Stromal cell of bone marrow (primary cell): ENCODE measurements at regions not wholly inside any gene's neighbourhood (a gene's known extent, or its start where the extent isn't known, plus 50 kb on each side); places are given as distances from the start of the nearest gene placed in this dataset.
"Not testable (repeated sequence)": the region's sequence is repeated elsewhere in the genome, so short reads cannot be mapped to it uniquely, and the experiment has no call there.

ENCODE experiments used
- DNase-seq: peaks from one replicate; pipeline ENCODE4 v3.0.0-alpha.2; 2012; ENCODE audit warnings: low read depth

DNA sequence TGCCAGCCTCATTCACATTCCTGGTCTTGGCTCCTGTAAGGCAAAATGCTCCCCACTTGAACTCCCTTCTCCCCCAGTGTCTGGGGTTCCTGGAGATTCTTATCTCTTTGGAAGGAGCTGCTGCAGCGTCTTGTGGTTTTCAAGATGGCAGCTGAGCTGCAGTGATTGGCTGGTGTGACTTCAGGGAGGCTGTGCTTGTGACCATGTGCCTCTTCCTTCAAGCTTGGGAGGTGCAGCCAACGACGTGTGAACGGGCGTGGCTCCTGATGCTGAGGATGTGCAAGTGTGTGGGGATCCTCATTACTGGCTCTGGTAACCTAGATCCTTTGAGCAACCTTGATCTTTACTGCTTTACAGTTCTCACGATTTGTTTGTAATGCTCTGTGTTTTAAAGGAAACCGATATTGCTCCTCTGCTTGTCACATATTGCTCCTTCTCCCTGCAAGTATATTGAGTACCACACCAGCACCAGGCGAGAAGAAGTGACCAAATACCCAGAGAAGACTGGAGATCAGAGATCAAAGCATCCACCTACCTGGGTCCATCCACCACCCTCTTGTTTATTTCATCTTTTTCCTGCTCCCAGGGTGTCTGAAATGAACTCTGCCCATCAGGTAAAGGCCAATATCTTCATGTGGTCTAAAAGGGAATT is 208.5 kb downstream of the FGF9 start:
- DNase-seq = no peak

DNA sequence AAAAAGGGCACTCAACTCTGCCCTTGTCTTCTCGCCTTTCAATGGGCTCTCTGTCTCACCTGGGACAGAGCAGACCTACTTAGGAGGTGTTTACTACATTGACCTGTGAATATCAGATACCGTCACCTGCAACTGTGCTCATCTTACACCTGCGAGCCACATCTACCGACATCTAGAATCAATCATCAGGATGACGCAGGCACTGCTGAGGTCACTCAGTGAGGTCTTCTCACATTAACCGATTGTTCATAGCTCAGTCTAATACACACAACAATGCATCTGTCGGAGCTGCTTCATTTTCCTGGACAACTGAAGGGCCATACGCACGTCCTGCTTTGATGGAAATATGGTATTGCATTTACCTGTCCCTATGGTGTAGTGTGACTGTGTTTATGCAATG is 211.9 kb downstream of the FGF9 start:
- no peak for DNase-seq

DNA sequence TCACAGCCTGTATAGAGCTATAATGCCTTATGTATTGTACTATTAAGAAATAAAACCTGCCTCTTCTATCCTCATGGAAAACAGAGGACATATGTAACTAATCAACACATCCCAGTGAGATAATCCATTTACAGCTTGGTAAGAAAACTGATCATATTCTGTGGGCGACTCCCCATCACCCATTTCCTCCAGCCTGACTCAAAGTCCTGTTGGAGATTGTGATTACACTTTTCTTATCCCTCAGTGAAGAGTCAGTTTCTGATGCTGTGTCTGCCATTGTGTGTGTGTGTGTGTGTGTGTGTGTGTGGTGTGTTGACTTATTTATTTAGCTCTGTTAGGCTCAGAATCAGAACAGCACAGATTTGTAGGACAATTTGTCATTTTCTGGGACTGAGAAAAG is 212.8 kb downstream of the FGF9 start:
- DNase-seq = no peak

DNA sequence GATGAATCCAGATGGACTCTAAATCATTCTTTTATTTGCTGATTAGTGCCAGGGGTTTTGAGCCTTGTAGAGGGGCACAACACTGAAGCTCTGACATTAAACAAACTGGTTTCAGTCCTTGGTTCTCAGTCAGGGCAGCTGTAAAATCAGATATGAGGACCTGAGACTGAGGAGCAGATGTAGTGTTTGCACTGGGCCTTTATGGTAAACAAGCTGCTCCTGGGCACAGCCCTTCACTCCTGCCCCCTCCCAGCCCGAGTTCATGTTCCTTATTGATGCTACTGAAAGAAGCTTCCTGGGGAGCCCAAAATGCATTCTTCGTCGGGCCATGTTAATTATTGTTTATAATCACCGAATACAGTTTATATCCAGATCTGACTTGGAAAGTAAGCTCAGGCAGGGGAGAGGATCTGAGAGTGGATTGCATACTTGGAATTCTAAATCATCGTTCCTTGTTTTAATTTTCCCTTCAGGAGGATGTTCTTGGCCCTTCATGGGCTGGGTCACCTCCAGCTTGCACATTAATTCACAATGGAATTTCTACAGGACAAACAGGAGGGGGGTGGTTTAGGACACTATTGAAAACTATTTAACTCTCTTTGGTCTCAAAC is 213.5 kb downstream of the FGF9 start:
- DNase-seq = no peak

DNA sequence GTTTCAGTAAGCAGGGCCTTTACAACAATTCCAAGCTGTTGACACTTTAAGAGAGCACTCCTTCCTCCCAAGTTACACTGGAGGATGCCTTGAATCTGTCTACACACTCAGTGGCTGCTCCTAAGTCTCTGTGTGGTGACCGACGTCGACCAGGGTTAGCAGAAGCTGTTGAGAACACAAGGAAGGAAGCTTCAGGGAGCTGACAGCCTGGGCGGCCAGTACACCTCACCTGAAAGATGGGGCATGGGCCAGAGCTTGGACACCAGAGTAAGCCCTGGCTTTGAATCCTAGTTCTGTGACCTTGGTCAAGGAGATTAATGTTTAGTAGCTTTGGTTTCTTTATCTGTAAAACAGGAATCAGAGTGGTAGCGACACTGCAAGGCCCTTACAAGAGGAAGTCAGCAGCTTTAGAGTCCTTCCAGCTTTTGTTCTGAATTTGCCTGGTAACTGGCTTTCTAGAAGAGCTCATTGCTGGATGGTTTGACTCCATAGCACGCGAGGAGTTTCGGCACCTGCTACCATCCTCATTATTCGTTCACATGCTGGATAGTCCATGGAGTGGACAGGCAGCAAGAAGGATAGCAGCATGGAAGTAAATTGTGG is 214.2 kb downstream of the FGF9 start:
- no peak for DNase-seq

DNA sequence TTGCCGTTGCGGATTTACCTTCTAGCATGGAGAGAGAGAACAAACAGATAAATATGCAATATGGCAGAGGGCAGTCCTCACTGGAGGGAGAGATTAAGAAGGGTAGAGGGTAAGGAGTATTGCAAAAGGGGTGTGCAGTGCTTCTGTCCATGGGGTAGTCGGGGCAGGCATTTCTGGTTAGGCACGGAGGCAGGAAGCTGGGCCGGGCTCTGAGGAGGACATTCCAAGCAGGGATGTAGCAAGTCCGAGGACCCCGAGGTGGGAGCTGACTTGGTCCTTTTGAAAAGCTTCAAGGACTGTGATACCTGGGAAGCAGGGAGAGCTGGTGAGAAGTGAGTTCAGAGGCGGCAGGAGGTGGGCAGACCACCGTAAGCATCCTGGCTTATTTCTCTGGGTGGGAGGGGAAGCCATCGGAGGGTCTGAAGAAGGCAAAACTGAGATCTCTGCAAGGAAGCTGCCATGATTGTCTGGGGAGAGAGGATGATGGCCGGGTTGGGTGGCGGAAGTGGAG is 214.9 kb downstream of the FGF9 start:
- DNase-seq = no peak

DNA sequence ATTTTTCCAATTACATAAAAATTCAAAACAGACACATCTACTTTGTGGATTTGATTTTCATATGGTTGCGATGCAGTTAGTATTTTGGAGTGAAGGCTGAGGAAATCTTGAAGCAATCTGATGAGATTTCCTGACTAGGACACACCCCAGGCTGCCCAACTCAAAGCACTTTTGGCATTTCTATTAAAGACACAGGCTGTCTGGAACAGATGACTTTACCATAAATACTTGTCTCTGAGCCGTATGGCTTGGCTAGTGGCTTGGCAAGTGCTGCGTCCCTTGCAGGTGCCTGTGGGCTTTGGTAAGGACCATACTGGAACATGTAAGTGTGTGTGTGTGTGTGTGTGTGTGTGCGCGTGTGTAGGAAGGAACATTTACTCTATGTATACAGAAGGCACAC is 218.8 kb downstream of the FGF9 start:
- DNase-seq = no peak

DNA sequence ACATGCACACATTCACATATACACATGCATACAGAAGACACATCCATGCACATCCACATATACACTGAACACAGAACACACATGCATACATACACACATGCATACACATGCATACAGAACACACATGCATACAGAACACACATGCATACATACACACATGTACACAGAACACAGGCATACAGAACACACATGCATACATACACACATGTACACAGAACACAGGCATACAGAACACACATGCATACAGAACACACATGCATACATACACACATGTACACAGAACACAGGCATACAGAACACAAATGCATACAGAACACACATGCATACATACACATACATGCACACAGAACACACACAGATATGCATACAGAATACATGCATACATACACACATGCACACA is 219.3 kb downstream of the FGF9 start:
- DNase-seq = not testable (repeated sequence)

DNA sequence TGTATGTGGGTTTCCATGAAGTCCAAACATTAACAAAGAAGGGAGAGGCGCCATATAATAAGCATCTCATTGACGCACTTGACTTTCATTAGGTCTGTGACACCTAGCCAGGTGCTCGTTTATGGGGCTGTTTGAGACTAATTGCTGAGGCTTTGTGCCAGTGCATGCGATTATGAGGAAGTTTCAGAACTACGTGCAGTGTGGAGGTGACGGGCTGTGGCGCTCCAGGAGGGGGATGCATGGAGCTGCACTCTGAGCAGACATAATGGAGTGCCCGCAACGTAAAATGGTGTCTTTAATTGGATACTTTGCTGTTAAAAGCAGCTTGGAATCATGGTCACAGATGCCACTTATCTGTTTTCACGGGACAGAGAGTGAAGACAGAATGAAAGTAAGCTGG is 223.2 kb downstream of the FGF9 start:
- no peak for DNase-seq

DNA sequence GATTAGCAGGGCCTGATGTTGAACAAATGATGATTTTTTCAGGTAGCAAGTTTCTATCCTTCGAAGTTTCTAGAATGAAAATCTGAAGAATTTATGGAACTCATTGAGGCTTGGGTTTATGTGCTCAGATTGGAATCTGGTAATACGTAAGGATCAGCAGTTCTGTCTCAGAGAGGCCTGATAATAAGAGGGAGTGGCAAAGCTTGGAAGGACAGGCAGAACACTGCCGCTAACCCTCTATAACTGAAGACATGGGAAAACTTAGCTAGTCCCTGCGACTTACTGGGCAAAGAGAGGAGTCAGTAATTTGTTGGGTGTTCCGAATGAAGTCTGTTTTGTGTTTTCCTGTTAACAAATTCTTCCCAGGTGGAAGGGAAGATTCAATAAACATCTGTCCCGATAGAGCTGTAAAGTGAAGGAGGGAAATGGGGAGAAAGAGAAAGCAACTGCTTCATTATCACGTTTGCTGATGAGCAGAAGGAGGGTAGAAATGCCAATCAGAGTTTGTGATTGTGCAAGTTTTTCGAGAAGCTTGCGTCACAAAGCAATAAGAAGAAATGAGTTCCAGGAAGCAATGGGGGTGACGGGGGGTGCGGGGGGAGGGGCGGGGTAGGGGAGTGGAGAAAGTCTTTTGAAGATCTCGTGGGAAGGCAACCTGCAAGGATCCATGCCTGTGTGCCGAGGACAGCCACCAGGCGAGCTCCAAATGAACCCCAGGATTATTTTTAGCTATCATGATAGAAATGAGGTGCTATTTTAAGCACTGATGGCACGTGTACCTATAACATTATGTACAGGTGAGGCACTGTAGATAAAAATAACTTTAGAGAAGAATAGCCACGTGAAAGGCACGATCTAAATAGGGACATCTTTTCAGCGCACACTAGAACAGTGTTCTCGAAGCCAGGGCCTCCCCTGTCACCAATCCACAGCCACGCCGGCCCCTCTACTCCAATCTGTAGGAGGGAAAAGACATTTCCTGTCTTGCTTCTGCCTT is 224.1 kb downstream of the FGF9 start:
- no peak for DNase-seq

DNA sequence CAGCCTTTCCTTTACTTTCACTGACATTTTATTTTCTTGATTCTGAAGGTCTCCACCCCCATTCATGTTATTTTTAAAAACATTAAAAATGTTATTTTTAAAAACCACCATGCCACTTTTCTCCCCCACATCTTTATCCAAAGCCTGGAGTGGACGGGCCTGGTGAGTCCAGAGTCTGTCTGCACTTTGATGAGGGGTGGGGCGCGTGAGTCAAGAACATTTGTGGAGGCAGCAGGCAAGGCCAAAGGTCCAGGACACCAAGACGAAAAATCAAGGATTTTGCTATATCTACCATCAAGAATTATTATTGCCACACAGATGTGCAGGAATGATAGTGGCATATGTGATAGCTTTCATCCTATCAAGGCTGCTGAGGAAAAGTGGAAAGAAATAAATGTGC is 224.9 kb downstream of the FGF9 start:
- DNase-seq = no peak

DNA sequence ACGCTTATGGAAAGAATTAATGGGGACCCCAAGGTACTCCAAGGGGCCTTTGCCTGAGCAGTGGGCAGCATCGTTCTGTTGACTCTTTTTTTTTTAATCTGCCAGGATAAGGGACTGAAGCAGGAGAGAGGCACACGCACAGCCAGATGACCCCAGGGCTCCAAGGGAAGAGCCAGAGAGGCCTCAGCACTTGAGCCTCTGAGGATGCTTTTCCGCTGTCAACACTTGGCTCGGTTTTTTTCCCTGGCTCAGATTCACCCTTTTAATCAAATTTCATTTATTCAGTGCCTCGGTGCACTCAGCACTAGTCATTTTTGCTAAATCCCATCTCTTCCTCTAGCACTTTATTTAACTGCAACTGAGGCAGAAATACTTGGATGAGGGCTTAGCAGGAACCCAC is 226.3 kb downstream of the FGF9 start:
- no peak for DNase-seq

DNA sequence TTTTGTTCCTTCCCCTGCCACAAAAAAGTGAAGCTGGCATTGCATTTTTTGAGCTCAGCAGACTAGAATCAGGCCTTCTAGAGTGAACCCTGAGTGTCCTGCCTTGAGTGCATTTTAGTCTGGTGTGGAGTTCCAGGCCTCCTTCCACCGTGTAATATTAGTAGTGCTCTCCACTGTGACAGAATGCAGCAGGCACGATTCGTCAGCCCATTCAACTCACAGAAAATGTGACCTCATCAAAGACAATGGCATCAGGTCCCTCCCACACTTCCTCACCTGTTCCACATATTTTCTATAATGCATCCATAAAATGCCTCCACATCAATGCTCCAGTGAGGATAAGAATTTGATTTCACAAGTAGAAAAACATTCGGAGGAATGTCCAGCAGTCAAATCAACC is 227.6 kb downstream of the FGF9 start:
- no peak for DNase-seq

DNA sequence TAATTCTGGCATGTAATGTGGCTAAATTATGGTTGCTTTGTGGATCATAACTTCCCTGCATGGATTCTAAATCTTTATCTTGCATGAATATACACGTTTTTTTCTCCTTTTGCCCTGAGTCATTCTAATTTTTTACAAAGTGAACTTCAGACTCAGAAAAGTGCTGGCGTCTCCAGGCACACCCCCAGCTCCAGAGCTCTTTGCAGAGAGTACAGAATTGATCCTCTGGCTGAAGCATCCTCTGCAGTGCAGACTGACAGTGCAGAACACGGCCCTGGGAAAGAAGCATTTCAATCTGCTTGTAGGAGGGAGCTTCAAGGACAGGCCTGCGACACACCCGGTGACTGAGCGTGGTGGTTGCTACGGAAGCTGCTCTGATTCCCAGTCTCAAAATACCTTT is 228.1 kb downstream of the FGF9 start:
- DNase-seq = no peak

DNA sequence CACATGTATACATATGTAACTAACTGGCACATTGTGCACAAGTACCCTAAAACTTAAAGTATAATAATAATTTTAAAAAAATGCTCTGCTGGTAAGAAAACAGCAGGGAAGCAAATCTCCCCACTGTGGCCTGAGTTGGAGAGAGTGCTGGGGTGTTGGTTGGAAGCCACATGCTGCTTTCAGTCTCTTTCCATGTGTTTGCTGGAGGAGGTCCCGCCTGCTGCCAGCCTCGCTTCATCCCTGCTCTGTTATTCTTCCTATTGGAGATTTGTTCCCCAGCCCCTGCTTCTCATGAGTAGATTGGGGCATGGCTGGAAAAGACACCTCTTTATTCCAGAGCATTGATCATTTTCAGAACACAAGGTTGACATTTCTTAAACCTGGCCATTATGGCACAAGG is 230.5 kb downstream of the FGF9 start:
- no peak for DNase-seq

DNA sequence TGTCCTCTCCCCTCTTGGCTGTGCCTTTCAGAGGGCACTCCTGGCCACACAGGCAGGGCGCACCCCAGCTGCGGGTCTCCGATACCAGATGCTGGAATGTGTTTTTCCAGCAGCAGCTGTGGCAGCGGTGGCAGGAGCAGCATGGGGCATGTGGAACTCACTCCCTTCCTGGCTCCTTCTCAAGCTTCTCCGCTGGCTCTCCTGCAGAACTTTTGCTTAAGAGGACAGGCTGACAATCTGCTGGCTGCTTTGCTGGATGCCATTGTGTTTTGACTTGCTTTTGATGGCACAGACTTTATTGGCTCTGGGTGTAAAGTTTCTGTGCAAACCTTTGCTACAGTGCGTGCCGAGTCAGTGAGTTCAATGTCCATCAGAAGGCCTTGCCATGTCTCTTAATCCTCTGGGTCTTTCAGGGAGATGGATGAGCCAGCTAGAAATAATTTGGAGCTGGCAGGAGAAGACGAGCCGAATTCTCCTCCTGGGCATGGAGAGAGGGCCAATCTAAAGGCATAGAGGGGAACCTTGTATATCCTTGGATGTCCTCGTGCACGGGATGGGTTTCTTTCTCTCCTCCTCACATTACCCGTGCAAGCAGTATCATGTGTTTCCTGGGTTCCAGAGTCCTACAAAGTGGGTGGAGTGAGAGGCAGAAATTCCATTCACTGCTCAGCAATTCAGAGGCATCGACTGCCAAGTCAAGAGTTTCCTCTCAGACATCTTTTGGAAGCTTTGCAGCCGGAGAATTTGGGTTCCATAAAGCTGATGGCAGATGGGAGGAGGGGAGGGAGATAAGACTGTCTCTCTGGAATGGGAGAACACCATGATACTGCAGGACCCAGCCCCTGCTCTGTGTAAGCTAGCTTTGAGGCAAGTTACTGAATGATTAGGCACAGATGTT is 231.2 kb downstream of the FGF9 start:
- DNase-seq = no peak

DNA sequence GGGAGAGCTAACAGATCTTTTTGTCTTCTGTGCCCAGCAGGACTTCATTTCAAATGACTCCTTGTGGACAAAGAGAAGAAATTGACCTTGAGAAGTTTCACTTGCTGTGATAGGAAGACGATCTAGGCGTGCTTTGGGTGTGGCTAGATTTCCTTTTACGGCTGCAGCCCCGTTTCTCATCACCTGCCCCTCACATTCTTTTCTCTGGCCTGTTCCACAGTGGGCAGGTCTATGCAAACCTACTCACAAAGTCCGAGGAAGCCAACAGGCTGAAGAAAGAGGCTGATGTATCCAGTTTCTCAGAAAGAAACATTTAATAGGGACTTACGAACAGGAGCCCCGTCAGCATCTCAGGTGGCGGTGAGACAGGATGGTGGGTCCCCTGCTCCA is 231.8 kb downstream of the FGF9 start:
- no peak for DNase-seq

DNA sequence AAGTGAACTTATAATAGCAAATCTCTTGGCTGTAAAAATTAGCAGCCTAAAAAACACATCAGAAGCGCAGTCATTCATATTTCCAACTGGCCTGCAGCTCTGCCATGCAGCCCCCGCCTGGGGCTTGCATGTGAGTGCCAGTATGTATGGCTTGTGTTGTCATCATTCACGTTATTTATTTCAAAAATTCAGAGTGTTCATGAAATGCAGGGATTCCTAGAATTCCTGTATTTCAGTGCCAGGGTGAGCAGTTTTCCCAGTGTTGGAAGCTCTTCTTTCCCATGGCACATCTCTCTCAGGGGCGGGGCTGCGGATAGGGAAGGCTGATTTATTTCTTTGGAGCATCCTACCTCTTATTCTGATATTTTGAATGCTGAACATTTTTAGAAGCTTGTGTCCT is 234.6 kb downstream of the FGF9 start:
- no peak for DNase-seq

DNA sequence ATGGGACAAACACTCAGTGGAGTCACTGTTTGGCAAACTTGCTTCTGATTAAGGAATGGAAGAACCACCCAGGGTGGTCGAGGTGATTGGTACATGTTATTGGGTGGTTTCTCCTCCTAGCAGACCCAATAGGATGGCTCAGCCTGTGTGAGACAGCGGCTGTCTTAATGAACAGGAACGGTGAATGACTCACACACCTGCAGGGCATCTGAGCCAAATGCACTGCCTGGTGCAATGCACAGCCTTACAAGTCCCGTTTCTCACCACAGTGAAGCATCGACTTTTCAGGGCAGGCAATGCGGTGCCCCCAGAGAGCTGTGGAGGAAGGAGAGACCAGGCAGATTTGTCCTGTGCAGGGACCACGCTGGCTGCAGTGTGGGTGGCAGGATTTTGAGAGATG is 238.5 kb downstream of the FGF9 start:
- DNase-seq = no peak

DNA sequence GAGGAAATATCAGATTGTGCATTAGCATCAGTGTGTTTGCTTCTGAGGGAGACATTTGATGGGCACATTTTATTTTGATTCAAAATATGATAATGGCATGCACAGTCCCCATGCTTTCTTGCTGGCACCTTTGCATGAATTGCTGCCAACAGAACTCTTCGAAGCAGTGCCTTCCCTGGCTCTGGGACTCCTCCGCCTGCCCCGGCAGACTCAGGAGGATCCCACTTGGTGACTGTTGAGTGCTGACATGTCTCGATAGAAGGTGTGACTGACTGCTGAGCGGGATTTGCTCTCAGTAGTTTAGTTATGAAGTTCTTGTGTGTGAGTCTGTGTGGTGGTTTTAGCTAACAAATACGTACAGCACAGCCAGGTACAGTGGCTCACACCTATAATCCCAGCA is 239.7 kb downstream of the FGF9 start:
- DNase-seq = no peak

DNA sequence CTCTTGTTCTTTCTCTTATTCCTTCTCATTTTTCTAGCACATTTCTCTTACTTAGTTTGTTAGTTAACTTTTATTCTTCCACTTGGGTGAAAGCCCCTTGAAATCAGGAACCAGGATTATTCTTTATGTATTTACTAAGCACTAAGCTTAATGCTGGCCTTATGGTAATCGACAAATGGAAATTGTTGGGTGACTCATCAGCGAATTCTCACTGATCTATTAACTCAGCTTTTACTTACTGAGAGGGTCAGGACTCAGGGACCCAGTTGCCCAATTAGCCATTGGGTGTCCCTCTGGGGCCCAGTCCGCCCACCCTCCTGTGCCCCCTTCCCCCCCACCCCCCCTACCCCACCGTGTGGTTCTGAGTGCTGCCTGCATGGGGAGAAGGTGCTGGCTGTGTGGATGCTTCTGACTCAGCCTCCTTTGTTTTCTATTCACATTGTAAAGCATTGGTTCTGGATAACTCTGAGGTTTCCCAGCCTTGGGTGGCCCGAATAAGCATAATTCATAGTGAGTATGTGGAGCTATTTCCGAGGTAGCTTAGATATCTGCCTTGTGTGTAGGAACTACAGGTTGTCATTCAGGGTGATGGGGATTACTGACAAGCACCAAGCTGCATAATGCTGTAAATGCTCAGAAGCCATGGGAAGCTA is 240.9 kb downstream of the FGF9 start:
- DNase-seq = no peak
